Suprapubic skin (tissue), 4 donors: ENCODE measurements at regions not wholly inside any gene's neighbourhood (a gene's known extent, or its start where the extent isn't known, plus 50 kb on each side); places are given as distances from the start of the nearest gene placed in this dataset.

Experiments
- POLR2A ChIP-seq, 2 donors: fragments of 450-650 bp; IDR thresholded peaks; one replicate each; pipeline ENCODE4 v1.6.1; 2017; ENCODE audit warnings: antibody characterized with exemption in 2 of 2, mild to moderate bottlenecking in 2 of 2, moderate library complexity in 2 of 2
- POLR2AphosphoS5 ChIP-seq, 3 donors: sonication (generic); formaldehyde crosslinking; IDR thresholded peaks; one replicate each; pipeline ENCODE4 v1.6.1; 2017; ENCODE audit warnings: antibody characterized with exemption in 3 of 3
- TF ChIP-seq, protein P1 (sequence below), 2 donors: fragments of 200-600 bp in 1 of 2; fragments of 450-650 bp in 1 of 2; sonication (generic) in 1 of 2; IDR thresholded peaks; one replicate each; pipeline ENCODE4 v1.5.1; 2016 to 2019; ENCODE audit warnings: antibody characterized with exemption in 2 of 2, mild to moderate bottlenecking in 1 of 2, moderate library complexity in 1 of 2

GRCh38 chr10:117449636-117450035 is 74.4 kb upstream of the PDZD8 start:
- TF ChIP-seq, protein P1, sequence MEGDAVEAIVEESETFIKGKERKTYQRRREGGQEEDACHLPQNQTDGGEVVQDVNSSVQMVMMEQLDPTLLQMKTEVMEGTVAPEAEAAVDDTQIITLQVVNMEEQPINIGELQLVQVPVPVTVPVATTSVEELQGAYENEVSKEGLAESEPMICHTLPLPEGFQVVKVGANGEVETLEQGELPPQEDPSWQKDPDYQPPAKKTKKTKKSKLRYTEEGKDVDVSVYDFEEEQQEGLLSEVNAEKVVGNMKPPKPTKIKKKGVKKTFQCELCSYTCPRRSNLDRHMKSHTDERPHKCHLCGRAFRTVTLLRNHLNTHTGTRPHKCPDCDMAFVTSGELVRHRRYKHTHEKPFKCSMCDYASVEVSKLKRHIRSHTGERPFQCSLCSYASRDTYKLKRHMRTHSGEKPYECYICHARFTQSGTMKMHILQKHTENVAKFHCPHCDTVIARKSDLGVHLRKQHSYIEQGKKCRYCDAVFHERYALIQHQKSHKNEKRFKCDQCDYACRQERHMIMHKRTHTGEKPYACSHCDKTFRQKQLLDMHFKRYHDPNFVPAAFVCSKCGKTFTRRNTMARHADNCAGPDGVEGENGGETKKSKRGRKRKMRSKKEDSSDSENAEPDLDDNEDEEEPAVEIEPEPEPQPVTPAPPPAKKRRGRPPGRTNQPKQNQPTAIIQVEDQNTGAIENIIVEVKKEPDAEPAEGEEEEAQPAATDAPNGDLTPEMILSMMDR (IDR thresholded peaks at IDR 0.05): no peak
- TF ChIP-seq POLR2A (IDR thresholded peaks at IDR 0.05) (no peak), POLR2AphosphoS5 (IDR thresholded peaks at IDR 0.05) (no peak)
